Naive thymus-derived CD8-positive, alpha-beta T cell (primary cell): ENCODE measurements at regions not wholly inside any gene's neighbourhood (a gene's known extent, or its start where the extent isn't known, plus 50 kb on each side); places are given as distances from the start of the nearest gene placed in this dataset.
"Not testable (repeated sequence)": the region's sequence is repeated elsewhere in the genome, so short reads cannot be mapped to it uniquely, and the experiment has no call there.

Experiments
- ATAC-seq, 2 donors: fragments of 150-1000 bp; cut with Tn5 transposase in 1 of 2; sonication (Bioruptor Pico), chemical (Tn5 transposase) in 1 of 2; 1 replicate in 1 of 2; 2 replicates in 1 of 2; pipeline ENCODE4 v1.10.0; 2021; ENCODE audit warnings: mild to moderate bottlenecking in 2 of 2, moderate library complexity in 2 of 2
- POLR2A ChIA-PET: fragments of 350-600 bp; sonication (Branson Sonifier 250); formaldehyde crosslinking; loops from one replicate; lab custom pipeline; 2021; ENCODE audit warnings: antibody characterized with exemption; lab: Charles Lee
- DNase-seq, 10 donors: peaks; one replicate each; pipeline versions ENCODE4 v3.0.0 to v3.0.0-alpha.2; 2020 to 2022
- H3K27ac Mint-ChIP-seq, 10 donors: one replicate each; pipeline ENCODE4 v1.8.0; 2020 to 2022; ENCODE audit warnings: mild to moderate bottlenecking in 10 of 10, mixed read lengths in 10 of 10, moderate library complexity in 4 of 10, inconsistent platforms in 1 of 10
- H3K27me3 Mint-ChIP-seq, 5 donors: one replicate each; pipeline ENCODE4 v1.8.0; 2021 to 2022; ENCODE audit warnings: mixed read lengths in 5 of 5
- H3K36me3 Mint-ChIP-seq, 3 donors: one replicate each; pipeline ENCODE4 v1.8.0; 2020 to 2022; ENCODE audit warnings: mixed read lengths in 3 of 3, mild to moderate bottlenecking in 2 of 3, inconsistent platforms in 1 of 3
- H3K4me1 Mint-ChIP-seq, 4 donors: one replicate each; pipeline ENCODE4 v1.8.0; 2021 to 2022; ENCODE audit warnings: mixed read lengths in 4 of 4
- H3K4me3 Mint-ChIP-seq, 10 donors: one replicate each; pipeline ENCODE4 v1.8.0; 2020 to 2022; ENCODE audit warnings: mild to moderate bottlenecking in 10 of 10, mixed read lengths in 10 of 10, moderate library complexity in 6 of 10, inconsistent platforms in 1 of 10
- H3K9me3 Mint-ChIP-seq, 9 donors: one replicate each; pipeline ENCODE4 v1.8.0; 2020 to 2022; ENCODE audit warnings: mixed read lengths in 9 of 9, mild to moderate bottlenecking in 3 of 9, inconsistent platforms in 1 of 9, moderate library complexity in 1 of 9

GRCh38 chr2:138415985-138416384 lies 85.6 kb upstream of the SPOPL start:
- ATAC-seq (no peak), DNase-seq (no peak)
- H3K36me3 Mint-ChIP-seq: peaks cover 0 to 21% (median 7%) of the 10 kb centered on the region in 3 donors
- H3K9me3 Mint-ChIP-seq: peaks cover 0 to 49% (median 28%) of the 10 kb centered on the region in 9 donors
- H3K27me3 Mint-ChIP-seq: peaks cover 0 to 2% (median 0%) of the 10 kb centered on the region in 5 donors
- POLR2A ChIA-PET: no interaction called here
- no peak overlapping the region for H3K27ac Mint-ChIP-seq
- no peaks in the 10 kb centered on the region for H3K4me1 Mint-ChIP-seq
- no peak overlapping the region for H3K4me3 Mint-ChIP-seq

GRCh38 chr2:138418453-138418852 lies 83.1 kb upstream of the SPOPL start:
- H3K9me3 Mint-ChIP-seq: peaks cover 0 to 26% (median 12%) of the 10 kb centered on the region in 9 donors

DNA sequence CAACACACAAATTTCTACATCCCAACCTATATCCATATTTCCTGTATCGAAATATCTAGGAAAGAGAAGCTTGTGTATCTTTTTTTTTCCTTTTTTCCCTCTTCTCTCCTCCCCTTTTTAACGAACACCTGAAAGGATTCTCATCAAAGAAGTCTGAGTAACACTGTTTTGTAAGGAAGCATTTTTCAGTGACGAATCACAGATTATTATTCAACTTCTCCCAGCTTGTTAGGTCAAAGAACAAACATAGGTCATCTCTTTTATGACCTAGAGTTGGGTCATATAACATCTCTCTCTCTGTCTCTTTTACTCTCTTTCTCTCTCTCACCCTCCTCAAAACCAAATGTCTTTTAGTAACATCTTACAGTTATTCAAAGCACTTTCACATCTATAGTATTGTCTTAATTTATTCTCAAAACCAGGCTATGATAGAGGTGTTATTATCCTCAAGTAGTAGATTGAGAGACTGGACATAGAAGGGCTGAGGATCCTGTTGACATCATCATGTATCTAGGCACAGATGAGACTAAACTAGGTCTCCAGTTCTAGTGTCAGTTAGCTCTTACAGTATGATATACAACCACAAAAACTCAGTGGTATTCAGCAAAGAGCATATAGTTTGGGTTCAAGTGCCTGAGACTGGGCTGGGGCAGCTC lies 80.1 kb upstream of the SPOPL start:
- Mint-ChIP-seq H3K36me3 (peaks cover 0 to 24% (median 0%) of the 10 kb centered on the region in 3 donors), H3K27me3 (peaks cover 0 to 2% (median 0%) of the 10 kb centered on the region in 5 donors), H3K4me3 (no peak overlapping the region), H3K9me3 (peaks cover 3 to 26% (median 14%) of the 10 kb centered on the region in 9 donors), H3K27ac (no peak overlapping the region), H3K4me1 (no peaks in the 10 kb centered on the region)
- POLR2A ChIA-PET: no interaction called here
- ATAC-seq (no peak), DNase-seq (no peak)

More at GRCh38 chr2:138418453-138418852, 83.1 kb upstream of the SPOPL start:
- H3K36me3 Mint-ChIP-seq: peaks cover 0 to 9% (median 4%) of the 10 kb centered on the region in 3 donors
- H3K4me1 Mint-ChIP-seq: no peaks in the 10 kb centered on the region
- DNase-seq (no peak), ATAC-seq (no peak)
- H3K4me3 Mint-ChIP-seq: no peak overlapping the region
- H3K27ac Mint-ChIP-seq: no peak overlapping the region
- POLR2A ChIA-PET: no interaction called here
- H3K27me3 Mint-ChIP-seq: peaks cover 0 to 1% (median 0%) of the 10 kb centered on the region in 5 donors

DNA sequence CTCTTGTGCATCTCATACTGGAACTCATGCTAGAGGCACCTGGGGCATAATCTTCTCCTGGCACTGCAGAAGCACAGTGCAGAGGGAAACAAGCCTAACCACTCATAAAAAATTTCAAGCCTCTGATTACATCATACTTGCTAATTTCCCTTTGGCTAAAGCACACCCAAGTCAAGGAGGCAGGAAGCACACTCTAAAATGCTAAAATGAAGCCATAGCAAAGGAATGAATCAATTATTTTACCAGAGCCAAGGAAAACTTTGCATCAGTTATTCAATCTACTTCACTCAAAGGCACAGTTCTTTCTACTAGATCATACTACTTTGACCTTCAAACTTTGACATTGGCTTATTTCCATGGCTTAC lies 79.6 kb upstream of the SPOPL start:
- POLR2A ChIA-PET: no interaction called here
- no peak for ATAC-seq
- DNase-seq: no peak
- Mint-ChIP-seq H3K4me1 (no peaks in the 10 kb centered on the region), H3K36me3 (peaks cover 0 to 29% (median 0%) of the 10 kb centered on the region in 3 donors), H3K27me3 (peaks cover 0 to 2% (median 0%) of the 10 kb centered on the region in 5 donors), H3K9me3 (peaks cover 3 to 28% (median 19%) of the 10 kb centered on the region in 9 donors), H3K4me3 (no peak overlapping the region), H3K27ac (no peak overlapping the region)

GRCh38 chr2:138423198-138423597 lies 78.4 kb upstream of the SPOPL start:
- H3K27me3 Mint-ChIP-seq: peaks cover 0 to 2% (median 0%) of the 10 kb centered on the region in 5 donors
- POLR2A ChIA-PET: no interaction called here
- H3K4me3 Mint-ChIP-seq: no peak overlapping the region
- ATAC-seq: no peak
- DNase-seq: no peak
- no peak overlapping the region for H3K27ac Mint-ChIP-seq
- peaks cover 0 to 34% (median 0%) of the 10 kb centered on the region in 3 donors for H3K36me3 Mint-ChIP-seq
- peaks cover 6 to 38% (median 25%) of the 10 kb centered on the region in 9 donors for H3K9me3 Mint-ChIP-seq
- H3K4me1 Mint-ChIP-seq: no peaks in the 10 kb centered on the region

- DNase-seq (no peak), ATAC-seq (no peak)
- H3K4me3 Mint-ChIP-seq: no peak overlapping the region
- peaks cover 1 to 34% (median 2%) of the 10 kb centered on the region in 3 donors for H3K36me3 Mint-ChIP-seq
- peaks cover 7 to 40% (median 26%) of the 10 kb centered on the region in 9 donors for H3K9me3 Mint-ChIP-seq
- H3K27ac Mint-ChIP-seq: no peak overlapping the region
- no peaks in the 10 kb centered on the region for H3K4me1 Mint-ChIP-seq
- POLR2A ChIA-PET: no interaction called here
- peaks cover 0 to 4% (median 1%) of the 10 kb centered on the region in 5 donors for H3K27me3 Mint-ChIP-seq
Measured at GRCh38 chr2:138423745-138424144, 77.8 kb upstream of the SPOPL start.

DNA sequence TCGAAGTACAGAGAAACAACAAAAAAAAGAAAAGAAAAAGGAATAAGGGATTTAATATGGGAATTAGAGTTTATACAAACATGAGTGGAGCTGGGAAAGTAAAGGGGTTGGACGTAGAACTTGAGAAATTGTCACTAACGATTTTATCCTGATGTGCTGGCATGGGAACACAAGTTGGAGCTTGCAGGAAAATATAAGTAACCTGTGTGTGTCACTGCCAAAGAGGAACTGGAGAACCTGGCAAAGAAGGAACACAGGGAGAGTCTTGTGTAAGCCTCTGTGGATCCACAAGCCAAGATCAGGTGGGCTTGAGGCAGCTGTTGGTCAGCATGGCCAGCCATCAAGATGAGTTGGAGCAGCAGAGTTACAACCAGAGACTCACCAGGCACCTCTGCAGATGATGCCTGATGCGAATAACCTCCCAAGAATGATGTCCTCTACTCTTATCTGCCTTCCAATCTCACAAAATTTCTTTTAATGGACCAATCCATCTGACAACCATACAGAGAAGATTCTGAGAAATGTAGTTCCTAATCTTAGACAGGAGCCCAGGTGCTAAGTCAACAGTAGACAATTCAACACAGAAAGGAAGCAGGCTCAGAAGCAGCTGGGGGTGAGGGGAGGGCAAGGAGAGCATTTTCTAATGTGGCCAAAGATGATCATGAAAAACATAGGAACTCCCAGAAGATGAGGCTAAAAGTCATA lies 77.0 kb upstream of the SPOPL start:
- POLR2A ChIA-PET: no interaction called here
- peaks cover 3 to 34% (median 4%) of the 10 kb centered on the region in 3 donors for H3K36me3 Mint-ChIP-seq
- H3K9me3 Mint-ChIP-seq: peaks cover 10 to 42% (median 27%) of the 10 kb centered on the region in 9 donors
- no peak for DNase-seq
- H3K4me1 Mint-ChIP-seq: no peaks in the 10 kb centered on the region
- H3K27ac Mint-ChIP-seq: peak overlapping the region in 1 of 10 donors; percentile 48
- no peak overlapping the region for H3K4me3 Mint-ChIP-seq
- no peak for ATAC-seq
- H3K27me3 Mint-ChIP-seq: peaks cover 0 to 10% (median 2%) of the 10 kb centered on the region in 5 donors

DNA sequence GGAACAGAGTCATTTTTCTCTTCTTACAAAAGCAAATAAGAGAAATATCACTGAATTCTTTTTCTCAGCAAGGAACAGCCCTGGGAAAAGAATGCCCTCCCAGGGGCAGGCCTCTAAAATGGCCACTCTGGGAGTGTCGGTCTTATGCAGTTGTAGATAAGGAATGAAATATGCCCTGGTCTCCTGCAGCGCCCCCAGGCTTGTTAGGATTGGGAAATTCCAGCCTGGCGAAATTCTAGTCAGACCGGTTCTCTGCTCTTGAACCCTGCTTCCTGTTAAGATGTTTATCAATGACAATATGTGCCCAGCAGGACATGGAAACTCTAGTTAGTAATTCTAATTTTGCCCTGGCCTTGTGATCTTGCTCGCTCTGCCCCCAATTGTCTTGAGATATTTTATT lies 75.5 kb upstream of the SPOPL start:
- DNase-seq, ATAC-seq, POLR2A ChIA-PET, H3K4me3 Mint-ChIP-seq, H3K4me1 Mint-ChIP-seq, H3K27ac Mint-ChIP-seq: not testable (repeated sequence)
- Mint-ChIP-seq H3K27me3 (peaks cover 0 to 10% (median 3%) of the 10 kb centered on the region in 5 donors), H3K9me3 (peaks cover 10 to 42% (median 29%) of the 10 kb centered on the region in 9 donors), H3K36me3 (peaks cover 3 to 34% (median 4%) of the 10 kb centered on the region in 3 donors)

DNA sequence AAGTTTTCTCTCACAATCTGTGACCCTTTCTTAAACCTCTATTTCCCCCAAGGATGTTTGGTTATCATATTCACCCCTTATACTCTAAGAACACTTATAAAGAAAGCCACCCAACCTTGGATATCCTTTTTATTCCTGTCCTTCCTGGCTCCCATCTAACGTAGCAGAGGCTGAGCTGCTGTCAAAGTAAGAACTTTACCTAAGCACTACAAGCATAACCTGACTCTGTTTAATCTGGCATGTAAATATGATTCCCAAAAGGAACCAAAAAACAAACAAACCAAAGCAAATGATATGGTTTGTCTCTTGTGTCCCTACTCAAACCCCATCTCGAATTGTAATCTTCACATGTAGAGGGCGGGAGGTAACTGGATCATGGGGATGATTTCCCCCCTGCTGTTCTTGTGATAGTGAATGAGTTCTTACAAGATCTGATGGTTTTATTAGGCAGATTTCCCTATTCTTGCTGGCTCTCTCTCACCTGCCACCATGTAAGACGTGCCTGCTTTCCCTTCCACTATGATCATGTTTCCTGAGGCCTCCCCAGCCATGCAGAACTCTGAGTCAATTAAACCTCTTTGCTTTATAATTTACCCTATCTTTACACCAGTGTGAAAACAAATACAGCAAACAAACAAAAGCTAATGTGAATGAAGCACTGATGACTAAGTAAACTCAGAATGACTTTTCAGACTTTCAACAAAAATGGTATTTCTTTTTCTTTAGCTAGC lies 72.7 kb upstream of the SPOPL start:
- ATAC-seq: no peak
- Mint-ChIP-seq H3K36me3 (peaks cover 3 to 34% (median 4%) of the 10 kb centered on the region in 3 donors), H3K27me3 (peaks cover 0 to 10% (median 2%) of the 10 kb centered on the region in 5 donors), H3K9me3 (peaks cover 10 to 42% (median 29%) of the 10 kb centered on the region in 9 donors), H3K4me1 (no peaks in the 10 kb centered on the region), H3K4me3 (no peak overlapping the region), H3K27ac (no peak overlapping the region)
- POLR2A ChIA-PET: no interaction called here
- DNase-seq: no peak

- Mint-ChIP-seq H3K36me3 (peaks cover 3 to 22% (median 4%) of the 10 kb centered on the region in 3 donors), H3K4me3 (no peak overlapping the region), H3K4me1 (no peaks in the 10 kb centered on the region), H3K27me3 (peaks cover 0 to 10% (median 2%) of the 10 kb centered on the region in 5 donors), H3K27ac (no peak overlapping the region), H3K9me3 (peaks cover 9 to 32% (median 23%) of the 10 kb centered on the region in 9 donors)
- POLR2A ChIA-PET: no interaction called here
- DNase-seq: no peak
- no peak for ATAC-seq
Measured at GRCh38 chr2:138430181-138430580, 71.4 kb upstream of the SPOPL start.

- no peak for ATAC-seq
- Mint-ChIP-seq H3K27me3 (peaks cover 0 to 10% (median 3%) of the 10 kb centered on the region in 5 donors), H3K9me3 (peaks cover 0 to 10% (median 3%) of the 10 kb centered on the region in 9 donors), H3K36me3 (peaks cover 0 to 4% (median 3%) of the 10 kb centered on the region in 3 donors), H3K27ac (peak overlapping the region in 1 of 10 donors; percentile 22), H3K4me3 (no peak overlapping the region), H3K4me1 (no peaks in the 10 kb centered on the region)
- POLR2A ChIA-PET: no interaction called here
- DNase-seq: no peak
Measured at GRCh38 chr2:138432971-138433370, 68.6 kb upstream of the SPOPL start.

DNA sequence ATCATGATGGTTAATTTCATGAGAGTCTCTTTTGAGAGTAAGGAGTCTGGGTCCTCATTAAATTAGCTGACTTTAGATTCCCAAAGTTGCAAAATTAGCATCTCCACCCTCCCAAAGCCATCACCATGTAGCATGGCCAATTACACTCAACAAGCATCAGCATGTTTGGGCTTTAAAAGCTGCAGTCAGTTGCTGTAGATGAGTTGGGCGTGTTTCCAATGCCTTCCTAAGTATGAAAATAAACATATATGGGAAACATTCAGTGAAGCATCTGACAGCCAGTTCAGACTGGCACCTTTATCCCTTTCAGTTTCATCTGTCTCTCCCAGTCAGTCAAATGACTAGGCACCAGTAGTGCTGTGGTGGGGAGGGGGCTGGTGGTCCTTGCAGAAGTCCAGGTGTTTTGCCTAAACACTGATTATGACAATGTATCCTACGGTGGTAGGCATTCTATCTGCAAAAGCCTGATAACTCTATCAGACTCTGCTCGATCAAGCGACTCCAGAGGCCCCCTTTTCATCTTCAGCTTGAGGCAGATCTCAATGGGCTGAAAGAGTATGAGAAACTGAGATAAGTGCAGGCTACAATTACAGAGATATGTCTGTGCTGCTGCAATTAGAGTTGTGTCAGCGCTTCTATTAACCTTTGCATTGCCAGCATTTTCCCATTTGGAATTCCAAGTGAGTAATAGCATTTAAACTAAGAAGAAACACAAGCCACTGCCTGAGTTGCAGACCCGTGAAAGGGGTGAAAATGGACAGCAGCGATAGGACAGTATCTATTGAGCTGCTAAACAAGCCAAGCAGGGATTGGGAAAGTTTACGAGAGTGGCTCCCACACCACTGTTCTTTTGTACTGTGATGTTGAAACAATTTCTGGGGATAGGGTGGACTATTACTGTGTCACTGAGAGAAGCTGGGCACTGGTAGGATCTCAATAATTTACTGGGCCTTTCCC lies 67.3 kb upstream of the SPOPL start:
- POLR2A ChIA-PET: no interaction called here
- Mint-ChIP-seq H3K4me1 (no peaks in the 10 kb centered on the region), H3K36me3 (no peaks in the 10 kb centered on the region), H3K27me3 (peaks cover 0 to 3% (median 3%) of the 10 kb centered on the region in 5 donors), H3K4me3 (no peak overlapping the region), H3K9me3 (peaks cover 0 to 6% (median 0%) of the 10 kb centered on the region in 9 donors), H3K27ac (no peak overlapping the region)
- DNase-seq: no peak
- no peak for ATAC-seq
